ENCODE measurements at regions not wholly inside any gene's neighbourhood (a gene's known extent, or its start where the extent isn't known, plus 50 kb on each side); places are given as distances from the start of the nearest gene placed in this dataset.

- DNase-seq (ENCODE audit: low spot score) = peak; percentile 72
Measured at GRCh38 chr5:125372694-125373631, 626.5 kb upstream of the ZNF608 start.

- peak; percentile 62 for DNase-seq (ENCODE audit: low spot score)
Measured at GRCh38 chr5:125375143-125375542, 628.7 kb upstream of the ZNF608 start.

GRCh38 chr5:125376059-125376641 is 629.7 kb upstream of the ZNF608 start:
- DNase-seq (ENCODE audit: low spot score) = peak; percentile 57

- no peak for DNase-seq (ENCODE audit: low spot score)
Measured at GRCh38 chr5:125377141-125377540, 630.7 kb upstream of the ZNF608 start.

- DNase-seq (ENCODE audit: low spot score) = no peak
Measured at GRCh38 chr5:125381290-125381689, 634.9 kb upstream of the ZNF608 start.

GRCh38 chr5:125384071-125384470 is 637.6 kb upstream of the ZNF608 start:
- no peak for DNase-seq (ENCODE audit: low spot score)

- DNase-seq (ENCODE audit: low spot score) = no peak
Measured at GRCh38 chr5:125390326-125390725, 643.9 kb upstream of the ZNF608 start.

GRCh38 chr5:125393221-125393815 is 646.9 kb upstream of the ZNF608 start:
- DNase-seq (ENCODE audit: low spot score) = no peak

GRCh38 chr5:125394661-125395280 is 648.3 kb upstream of the ZNF608 start:
- no peak for DNase-seq (ENCODE audit: low spot score)

- no peak for DNase-seq (ENCODE audit: low spot score)
Measured at GRCh38 chr5:125396462-125396861, 650.0 kb upstream of the ZNF608 start.

- no peak for DNase-seq (ENCODE audit: low spot score)
Measured at GRCh38 chr5:125398466-125398865, 652.0 kb upstream of the ZNF608 start.

GRCh38 chr5:125399885-125400284 is 653.4 kb upstream of the ZNF608 start:
- no peak for DNase-seq (ENCODE audit: low spot score)

GRCh38 chr5:125401724-125402622 is 655.5 kb upstream of the ZNF608 start:
- no peak for DNase-seq (ENCODE audit: low spot score)

- DNase-seq (ENCODE audit: low spot score) = no peak
Measured at GRCh38 chr5:125402787-125403186, 656.3 kb upstream of the ZNF608 start.

- no peak for DNase-seq (ENCODE audit: low spot score)
Measured at GRCh38 chr5:125404056-125404455, 657.6 kb upstream of the ZNF608 start.

- peak; percentile 96 for DNase-seq (ENCODE audit: low spot score)
Measured at GRCh38 chr5:125408448-125409233, 662.2 kb upstream of the ZNF608 start.

- no peak for DNase-seq (ENCODE audit: low spot score)
Measured at GRCh38 chr5:125409234-125409860, 662.9 kb upstream of the ZNF608 start.

- peak; percentile 100 for DNase-seq (ENCODE audit: low spot score)
Measured at GRCh38 chr5:125409861-125410536, 663.6 kb upstream of the ZNF608 start.

GRCh38 chr5:125410537-125411070 is 664.2 kb upstream of the ZNF608 start:
- peak; percentile 99 for DNase-seq (ENCODE audit: low spot score)
